ENCODE measurements at regions not wholly inside any gene's neighbourhood (a gene's known extent, or its start where the extent isn't known, plus 50 kb on each side); places are given as distances from the start of the nearest gene placed in this dataset.

DNA sequence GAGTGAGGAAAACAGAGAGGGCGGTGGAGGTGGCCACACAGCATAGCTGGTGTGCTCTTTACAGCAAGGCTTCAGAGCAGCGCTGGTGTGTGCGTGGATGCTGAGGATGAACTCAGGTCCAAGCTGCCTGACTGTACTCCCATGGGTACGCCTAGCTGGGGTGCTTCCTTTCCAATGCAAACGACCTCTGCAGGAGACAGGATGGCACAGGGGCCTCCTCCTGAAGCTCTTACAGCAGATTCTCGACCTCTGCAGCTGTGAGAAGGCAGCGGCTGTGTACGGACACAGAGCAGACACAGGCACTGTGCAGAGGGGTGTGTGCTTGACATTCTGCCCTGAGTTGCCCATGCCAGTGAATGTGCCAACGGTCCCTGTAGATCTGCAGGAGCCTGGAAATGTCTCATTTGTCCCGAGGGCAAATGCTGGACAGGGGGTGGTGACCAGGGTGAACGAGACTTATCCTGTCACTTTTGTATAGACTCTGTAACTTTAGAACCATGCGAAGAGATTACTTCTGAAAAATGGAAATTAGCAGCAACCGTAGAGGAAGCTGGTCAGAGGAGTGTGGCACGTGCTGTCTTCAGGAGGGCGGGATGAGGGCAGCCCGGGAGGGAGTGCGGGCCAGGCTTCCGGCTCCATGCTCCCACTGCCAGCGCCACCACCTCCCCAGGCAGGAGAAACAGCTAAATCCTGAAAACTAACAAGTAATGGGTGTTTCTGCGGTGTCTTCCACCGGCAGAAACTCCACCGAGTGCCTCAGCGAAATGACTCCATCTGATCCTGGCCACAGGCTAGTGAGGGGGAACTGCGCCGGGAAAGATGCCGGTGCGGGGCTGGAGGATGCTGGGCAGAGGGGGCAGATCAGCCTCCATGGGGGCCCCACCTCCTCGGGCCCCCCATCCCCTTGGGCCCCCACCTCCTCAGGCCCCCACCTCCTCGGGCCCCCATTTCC, 120.9 kb upstream of the RPS6KA2 start:
- Mint-ChIP-seq H3K27me3 (ENCODE audit: insufficient read depth) (no peaks in the 10 kb centered on the region), H3K4me3 (no peak overlapping the region), H3K9me3 (no peaks in the 10 kb centered on the region), H3K4me1 (ENCODE audit: low read depth) (no peaks in the 10 kb centered on the region), H3K36me3 (ENCODE audit: low read depth) (no peaks in the 10 kb centered on the region), H3K27ac (no peak overlapping the region)
- no peak for DNase-seq (ENCODE audit: low spot score)
- intact Hi-C loops (cut with micrococcal nuclease): no loop called here

DNA sequence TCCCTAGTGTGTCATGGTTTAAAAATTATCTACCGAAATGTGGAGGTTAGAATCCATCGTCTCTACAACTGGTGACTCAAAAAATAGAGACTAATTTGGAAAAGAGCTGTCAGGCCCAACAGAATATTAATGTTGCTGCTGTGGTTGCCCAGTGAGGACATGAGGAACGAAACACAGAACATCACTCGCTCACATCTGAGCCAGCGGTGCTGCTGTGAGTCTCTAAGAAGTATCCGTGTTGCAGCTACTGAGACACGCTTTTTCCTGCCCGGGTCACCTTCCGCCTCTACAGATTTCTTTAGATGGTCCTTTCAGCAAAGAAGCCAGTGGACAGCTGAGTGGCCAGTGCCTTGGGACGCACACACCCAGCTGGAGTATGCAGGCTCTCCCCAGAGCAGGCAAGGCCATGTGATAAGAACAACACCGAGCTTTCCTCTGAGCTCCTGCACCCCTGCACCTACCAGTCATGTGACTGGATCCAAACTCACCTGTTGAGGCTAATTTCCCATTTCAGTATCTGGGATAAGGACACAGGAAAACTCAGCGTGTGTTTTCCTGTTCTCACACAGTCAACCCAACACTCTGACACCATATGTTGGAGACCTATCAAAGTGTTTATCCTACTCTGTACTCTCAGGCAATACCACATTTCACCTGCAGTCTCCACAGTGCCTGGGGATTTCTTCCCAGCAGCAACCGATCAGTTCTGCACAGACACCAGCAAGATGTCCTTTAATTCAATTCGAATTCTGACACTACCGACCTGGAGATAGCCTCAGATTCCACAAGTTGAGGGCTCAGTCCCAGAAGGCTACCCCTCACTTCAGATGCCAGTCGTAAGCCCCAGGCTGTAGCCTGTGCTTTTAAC, 119.0 kb upstream of the RPS6KA2 start:
- DNase-seq (ENCODE audit: low spot score): no peak
- no peaks in the 10 kb centered on the region for H3K4me1 Mint-ChIP-seq (ENCODE audit: low read depth)
- H3K4me3 Mint-ChIP-seq: no peak overlapping the region
- H3K27ac Mint-ChIP-seq: no peak overlapping the region
- intact Hi-C loops (cut with micrococcal nuclease): no loop called here
- no peaks in the 10 kb centered on the region for H3K27me3 Mint-ChIP-seq (ENCODE audit: insufficient read depth)
- H3K9me3 Mint-ChIP-seq: no peaks in the 10 kb centered on the region
- no peaks in the 10 kb centered on the region for H3K36me3 Mint-ChIP-seq (ENCODE audit: low read depth)

- DNase-seq (ENCODE audit: low spot score): no peak
- no peak overlapping the region for H3K27ac Mint-ChIP-seq
- no peaks in the 10 kb centered on the region for H3K9me3 Mint-ChIP-seq
- no peaks in the 10 kb centered on the region for H3K4me1 Mint-ChIP-seq (ENCODE audit: low read depth)
- no peaks in the 10 kb centered on the region for H3K27me3 Mint-ChIP-seq (ENCODE audit: insufficient read depth)
- no peak overlapping the region for H3K4me3 Mint-ChIP-seq
- intact Hi-C loops (cut with micrococcal nuclease): no loop called here
- H3K36me3 Mint-ChIP-seq (ENCODE audit: low read depth): no peaks in the 10 kb centered on the region
These were observed 117.4 kb upstream of the RPS6KA2 start for GRCh38 chr6:166744223-166745134.

DNA sequence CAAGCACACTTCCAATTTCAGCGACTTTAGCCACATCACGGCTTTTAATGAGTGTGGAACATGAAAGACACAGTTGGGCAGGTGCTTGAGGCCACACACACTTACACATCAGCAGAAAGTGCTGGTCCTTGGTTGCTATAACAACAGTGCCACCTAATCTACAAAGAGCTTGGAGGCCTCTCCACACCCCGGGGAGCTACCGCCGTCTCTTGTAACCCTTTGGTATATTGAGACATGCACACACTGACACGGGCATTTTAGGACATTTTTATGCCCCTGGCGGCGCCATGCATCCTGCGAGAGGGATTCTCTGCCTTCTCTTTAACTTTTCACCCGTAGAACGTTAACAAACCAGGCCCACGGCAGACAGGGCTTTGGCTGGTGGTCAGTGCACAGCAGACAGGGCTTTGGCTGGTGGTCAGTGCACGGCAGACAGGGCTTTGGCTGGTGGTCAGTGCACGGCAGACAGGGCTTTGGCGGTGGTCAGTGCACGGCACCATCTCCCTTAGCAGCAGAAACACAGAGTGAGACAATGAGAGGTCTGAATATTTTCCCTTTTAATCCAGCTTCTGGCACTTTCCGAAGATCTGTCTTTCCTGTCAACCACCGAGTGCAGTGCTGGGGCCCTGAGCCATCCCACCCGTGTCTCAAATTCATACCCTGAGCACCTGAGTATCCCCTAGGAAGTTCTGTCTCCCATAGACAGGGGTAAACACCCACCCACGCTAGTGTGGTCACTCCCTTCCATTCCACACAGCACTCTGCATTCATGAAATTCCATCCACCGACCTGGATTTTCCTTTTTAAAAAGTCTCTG, 116.6 kb upstream of the RPS6KA2 start:
- Mint-ChIP-seq H3K27ac (no peak overlapping the region), H3K27me3 (ENCODE audit: insufficient read depth) (no peaks in the 10 kb centered on the region), H3K9me3 (no peaks in the 10 kb centered on the region), H3K36me3 (ENCODE audit: low read depth) (no peaks in the 10 kb centered on the region), H3K4me1 (ENCODE audit: low read depth) (no peaks in the 10 kb centered on the region), H3K4me3 (no peak overlapping the region)
- intact Hi-C loops (cut with micrococcal nuclease): no loop called here
- no peak for DNase-seq (ENCODE audit: low spot score)

DNA sequence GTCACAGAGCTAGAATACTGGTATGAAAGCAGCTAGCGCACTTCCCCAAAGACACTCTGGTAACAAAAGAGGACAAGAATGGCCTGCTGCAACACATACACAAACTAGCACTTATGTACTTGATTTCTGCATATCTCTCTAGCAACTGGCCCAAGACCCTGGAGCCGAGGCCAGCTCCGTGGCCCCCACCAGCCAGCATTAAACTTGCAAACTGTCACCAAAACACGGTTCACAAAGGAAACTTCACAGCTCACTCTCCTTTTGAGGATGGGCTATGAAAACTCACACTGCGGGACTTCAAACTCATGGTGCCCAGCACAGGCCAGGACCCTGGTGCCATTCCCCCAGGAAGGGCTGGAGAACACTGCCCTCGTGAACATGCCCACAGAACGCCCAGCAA, 115.9 kb upstream of the RPS6KA2 start:
- no peaks in the 10 kb centered on the region for H3K4me1 Mint-ChIP-seq (ENCODE audit: low read depth)

GRCh38 chr6:166739976-166740318, 112.9 kb upstream of the RPS6KA2 start:
- intact Hi-C loops (cut with micrococcal nuclease): no loop called here
- no peaks in the 10 kb centered on the region for H3K9me3 Mint-ChIP-seq
- H3K27ac Mint-ChIP-seq: no peak overlapping the region
- H3K27me3 Mint-ChIP-seq (ENCODE audit: insufficient read depth): no peaks in the 10 kb centered on the region
- no peak overlapping the region for H3K4me3 Mint-ChIP-seq
- H3K4me1 Mint-ChIP-seq (ENCODE audit: low read depth): no peaks in the 10 kb centered on the region
- no peaks in the 10 kb centered on the region for H3K36me3 Mint-ChIP-seq (ENCODE audit: low read depth)
- DNase-seq (ENCODE audit: low spot score): no peak

More for the DNA sequence above, 115.9 kb upstream of the RPS6KA2 start:
- Mint-ChIP-seq H3K4me3 (no peak overlapping the region), H3K27me3 (ENCODE audit: insufficient read depth) (no peaks in the 10 kb centered on the region), H3K27ac (no peak overlapping the region), H3K36me3 (ENCODE audit: low read depth) (no peaks in the 10 kb centered on the region), H3K9me3 (no peaks in the 10 kb centered on the region)
- intact Hi-C loops (cut with micrococcal nuclease): no loop called here
- no peak for DNase-seq (ENCODE audit: low spot score)

- Mint-ChIP-seq H3K4me3 (no peak overlapping the region), H3K27me3 (ENCODE audit: insufficient read depth) (no peaks in the 10 kb centered on the region), H3K4me1 (ENCODE audit: low read depth) (no peaks in the 10 kb centered on the region), H3K27ac (no peak overlapping the region), H3K36me3 (ENCODE audit: low read depth) (no peaks in the 10 kb centered on the region), H3K9me3 (no peaks in the 10 kb centered on the region)
- intact Hi-C loops (cut with micrococcal nuclease): no loop called here
- no peak for DNase-seq (ENCODE audit: low spot score)
These were observed 112.3 kb upstream of the RPS6KA2 start for GRCh38 chr6:166739117-166739975.

DNA sequence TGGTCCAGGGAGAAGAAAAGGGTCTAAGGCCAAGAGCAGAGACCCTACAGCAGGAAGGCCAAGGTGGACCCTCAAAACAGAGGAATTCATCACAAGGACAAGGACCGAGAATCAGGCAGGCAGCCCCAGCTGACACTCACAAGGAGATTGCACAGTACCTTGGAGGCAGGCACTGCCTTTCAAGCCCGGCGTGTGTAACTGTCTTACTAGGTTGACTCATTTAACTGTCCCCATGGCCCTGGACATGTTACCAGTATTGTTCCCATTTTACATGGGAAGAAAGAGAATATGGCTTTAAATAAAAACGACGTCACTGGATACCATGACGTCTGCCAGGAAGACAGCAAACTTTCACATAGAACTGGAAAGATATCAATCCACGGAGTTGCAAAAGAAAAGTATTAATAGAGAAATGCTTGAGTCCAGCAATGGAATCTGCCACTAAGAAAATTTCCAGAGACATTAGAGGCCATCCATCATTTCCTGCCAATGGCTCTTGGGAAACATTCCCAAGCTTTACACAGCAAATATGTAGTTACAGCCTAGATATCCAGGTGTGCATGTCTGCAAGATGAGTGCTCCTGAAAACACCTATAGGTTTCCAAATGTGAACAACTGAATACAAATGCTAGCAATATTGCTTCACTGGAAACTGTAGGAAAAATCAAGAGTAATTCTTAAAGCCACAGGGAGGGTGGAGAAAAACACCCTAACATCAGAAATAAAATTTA, 111.5 kb upstream of the RPS6KA2 start:
- Mint-ChIP-seq H3K4me3 (no peak overlapping the region), H3K27me3 (ENCODE audit: insufficient read depth) (no peaks in the 10 kb centered on the region), H3K4me1 (ENCODE audit: low read depth) (no peaks in the 10 kb centered on the region), H3K27ac (no peak overlapping the region), H3K9me3 (no peaks in the 10 kb centered on the region), H3K36me3 (ENCODE audit: low read depth) (no peaks in the 10 kb centered on the region)
- DNase-seq (ENCODE audit: low spot score): no peak
- intact Hi-C loops (cut with micrococcal nuclease): no loop called here

DNA sequence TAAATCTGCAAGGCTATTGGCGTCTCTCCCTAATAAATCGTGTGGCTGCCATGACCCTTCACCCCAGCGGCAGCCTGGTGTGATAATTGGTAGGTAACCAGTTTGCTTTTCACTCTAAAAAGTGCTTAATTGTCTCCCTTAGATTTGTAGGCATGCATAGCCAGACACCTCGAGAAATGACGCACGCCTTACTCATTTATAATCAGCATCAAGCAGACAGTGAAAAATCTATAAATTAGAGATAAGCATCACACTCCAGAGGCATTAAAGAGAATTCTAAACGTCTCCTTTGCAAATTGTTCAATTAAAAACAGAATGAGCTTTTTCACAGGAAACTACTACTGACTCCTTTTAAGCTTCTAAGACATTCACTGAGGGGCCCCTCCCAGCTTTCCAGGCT, 110.2 kb upstream of the RPS6KA2 start:
- Mint-ChIP-seq H3K27me3 (ENCODE audit: insufficient read depth) (no peaks in the 10 kb centered on the region), H3K4me1 (ENCODE audit: low read depth) (no peaks in the 10 kb centered on the region), H3K27ac (no peak overlapping the region), H3K36me3 (ENCODE audit: low read depth) (no peaks in the 10 kb centered on the region), H3K4me3 (no peak overlapping the region), H3K9me3 (no peaks in the 10 kb centered on the region)
- no peak for DNase-seq (ENCODE audit: low spot score)
- intact Hi-C loops (cut with micrococcal nuclease): no loop called here

DNA sequence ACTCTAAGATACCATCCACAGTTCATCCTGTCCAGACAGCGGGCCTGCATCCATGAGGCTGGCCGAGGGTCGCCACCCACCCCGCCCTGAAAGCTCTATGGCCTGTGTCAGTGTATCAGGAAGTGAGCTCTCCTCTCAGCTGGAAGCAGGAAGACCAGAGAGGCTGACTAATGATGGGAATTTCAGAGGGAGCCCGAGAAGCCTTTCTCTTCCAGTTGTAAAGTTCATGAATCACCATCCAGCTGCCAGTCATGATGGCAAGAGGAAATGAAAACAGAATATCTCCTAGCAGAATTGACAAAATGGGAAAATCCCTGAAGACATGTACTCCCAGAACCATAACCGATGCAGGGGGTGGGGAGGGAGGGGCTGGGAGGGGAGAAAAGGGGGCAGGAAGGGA, 109.6 kb upstream of the RPS6KA2 start:
- H3K36me3 Mint-ChIP-seq (ENCODE audit: low read depth): no peaks in the 10 kb centered on the region
- no peak for DNase-seq (ENCODE audit: low spot score)
- intact Hi-C loops (cut with micrococcal nuclease): no loop called here

GRCh38 chr6:166733900-166734299, 106.8 kb upstream of the RPS6KA2 start:
- no peak for DNase-seq (ENCODE audit: low spot score)
- intact Hi-C loops (cut with micrococcal nuclease): no loop called here
- H3K27me3 Mint-ChIP-seq (ENCODE audit: insufficient read depth): no peaks in the 10 kb centered on the region
- H3K4me1 Mint-ChIP-seq (ENCODE audit: low read depth): no peaks in the 10 kb centered on the region
- no peaks in the 10 kb centered on the region for H3K36me3 Mint-ChIP-seq (ENCODE audit: low read depth)
- H3K9me3 Mint-ChIP-seq: no peaks in the 10 kb centered on the region
- no peak overlapping the region for H3K4me3 Mint-ChIP-seq
- no peak overlapping the region for H3K27ac Mint-ChIP-seq

More for the DNA sequence above, 109.6 kb upstream of the RPS6KA2 start:
- no peak overlapping the region for H3K27ac Mint-ChIP-seq
- H3K4me3 Mint-ChIP-seq: no peak overlapping the region
- H3K4me1 Mint-ChIP-seq (ENCODE audit: low read depth): no peaks in the 10 kb centered on the region
- no peaks in the 10 kb centered on the region for H3K9me3 Mint-ChIP-seq
- H3K27me3 Mint-ChIP-seq (ENCODE audit: insufficient read depth): no peaks in the 10 kb centered on the region

All from activated T-helper 1 cell treated with anti-CD3 and anti-CD28 coated beads, Interleukin-12 subunit alpha, Interleukin-12 subunit beta, Interleukin-2, Interleukin-4 antibody, amounts not matched to agents 30 ng/mL and 10 ng/mL and 1 ng/mL, durations not matched to agents 14 hours and 24 hours and 36 hours (primary cell).